Jurkat, Clone E6-1 (cell line): ENCODE measurements at regions not wholly inside any gene's neighbourhood (a gene's known extent, or its start where the extent isn't known, plus 50 kb on each side); places are given as distances from the start of the nearest gene placed in this dataset.
"Not testable (repeated sequence)": the region's sequence is repeated elsewhere in the genome, so short reads cannot be mapped to it uniquely, and the experiment has no call there.

Experiments
- DNase-seq: peaks from one replicate; pipeline ENCODE4 v3.0.0-alpha.2; 2011; ENCODE audit warnings: low read depth, low spot score
- H3K4me3 ChIP-seq: 2 replicates; pipeline ENCODE4 v1.5.1; 2011; ENCODE audit warnings: mild to moderate bottlenecking, low read length, control low read depth, moderate library complexity

DNA sequence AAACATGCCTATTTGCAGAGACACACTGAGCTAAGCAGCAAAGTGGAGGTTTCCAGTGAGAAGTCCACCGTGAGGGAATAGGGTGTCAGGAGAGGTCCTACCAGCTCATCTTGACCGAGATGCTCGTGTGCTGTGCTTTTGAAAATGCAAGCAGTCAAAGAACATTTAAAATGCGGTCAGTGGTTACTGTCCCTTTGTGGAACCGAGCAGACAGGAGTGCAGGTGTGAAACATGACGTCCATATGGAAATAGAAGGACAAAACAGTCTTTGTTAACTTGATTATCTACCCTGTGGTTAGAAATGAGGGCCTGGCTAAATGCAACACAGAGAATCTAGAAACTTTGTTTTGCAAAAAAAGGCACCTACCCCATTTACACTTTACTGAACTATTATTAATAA lies 473.3 kb downstream of the SPATA31A6 start:
- H3K4me3 ChIP-seq = not testable (repeated sequence)

DNA sequence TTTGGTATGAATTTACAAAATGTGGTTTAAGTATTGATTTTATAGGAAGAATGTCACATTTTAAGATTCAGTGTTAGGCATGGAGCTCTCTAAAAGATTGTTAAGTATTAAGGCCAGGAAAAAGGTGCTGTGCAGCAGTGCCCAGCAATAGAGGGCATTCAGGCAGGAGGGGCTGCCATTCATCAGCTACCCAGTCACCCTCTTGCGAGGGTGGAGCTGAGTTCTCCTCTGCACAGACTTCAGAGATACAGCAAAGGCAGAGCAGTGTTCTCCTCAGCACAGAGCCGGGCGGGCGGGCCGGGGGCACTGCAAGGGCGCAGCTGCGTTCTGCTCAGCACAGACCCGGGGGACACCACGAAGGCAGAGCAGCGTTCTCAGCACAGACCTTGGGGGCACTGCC lies 474.0 kb downstream of the SPATA31A6 start:
- not testable (repeated sequence) for H3K4me3 ChIP-seq, DNase-seq

More for the DNA sequence above, 473.3 kb downstream of the SPATA31A6 start:
- not testable (repeated sequence) for DNase-seq

DNA sequence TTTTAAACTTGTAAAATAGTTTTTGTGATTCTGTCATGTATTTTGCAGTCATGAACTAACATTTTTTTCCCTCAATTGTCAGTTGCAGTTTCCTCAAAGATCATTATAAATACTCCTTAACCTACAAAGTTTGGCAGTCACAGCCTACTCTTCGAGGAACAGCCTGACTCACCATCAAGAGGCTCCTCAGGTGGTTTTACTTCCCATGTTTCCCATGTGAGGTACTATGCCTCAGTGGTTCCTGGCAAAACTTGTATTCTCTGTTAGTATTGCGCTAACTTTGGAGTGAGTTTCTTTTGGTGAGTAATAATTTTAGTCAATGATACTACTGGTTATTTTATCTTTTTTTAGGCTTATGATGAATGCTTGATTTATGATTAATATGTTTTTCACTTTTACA lies 513.7 kb downstream of the SPATA31A6 start:
- H3K4me3 ChIP-seq, DNase-seq: not testable (repeated sequence)

DNA sequence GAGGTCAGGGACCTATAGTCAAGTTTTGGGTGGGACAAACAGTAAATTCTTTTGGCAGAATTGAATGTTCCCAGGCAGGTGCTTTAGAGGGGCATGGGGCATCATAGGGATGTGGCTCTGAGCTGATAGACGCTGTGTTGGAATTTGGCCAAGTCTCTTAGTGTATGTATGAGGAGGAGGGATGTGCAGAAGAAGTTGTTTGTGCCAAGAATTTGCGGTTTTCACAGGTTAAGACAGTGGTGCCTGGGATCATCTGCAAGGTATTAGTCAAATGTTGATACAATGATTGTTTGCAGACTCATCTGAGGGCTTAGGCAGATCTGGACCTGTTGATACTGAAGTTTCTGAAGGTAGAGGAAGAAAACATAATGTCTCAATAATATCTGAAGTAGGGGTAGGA lies 519.4 kb downstream of the SPATA31A6 start:
- DNase-seq, H3K4me3 ChIP-seq: not testable (repeated sequence)

DNA sequence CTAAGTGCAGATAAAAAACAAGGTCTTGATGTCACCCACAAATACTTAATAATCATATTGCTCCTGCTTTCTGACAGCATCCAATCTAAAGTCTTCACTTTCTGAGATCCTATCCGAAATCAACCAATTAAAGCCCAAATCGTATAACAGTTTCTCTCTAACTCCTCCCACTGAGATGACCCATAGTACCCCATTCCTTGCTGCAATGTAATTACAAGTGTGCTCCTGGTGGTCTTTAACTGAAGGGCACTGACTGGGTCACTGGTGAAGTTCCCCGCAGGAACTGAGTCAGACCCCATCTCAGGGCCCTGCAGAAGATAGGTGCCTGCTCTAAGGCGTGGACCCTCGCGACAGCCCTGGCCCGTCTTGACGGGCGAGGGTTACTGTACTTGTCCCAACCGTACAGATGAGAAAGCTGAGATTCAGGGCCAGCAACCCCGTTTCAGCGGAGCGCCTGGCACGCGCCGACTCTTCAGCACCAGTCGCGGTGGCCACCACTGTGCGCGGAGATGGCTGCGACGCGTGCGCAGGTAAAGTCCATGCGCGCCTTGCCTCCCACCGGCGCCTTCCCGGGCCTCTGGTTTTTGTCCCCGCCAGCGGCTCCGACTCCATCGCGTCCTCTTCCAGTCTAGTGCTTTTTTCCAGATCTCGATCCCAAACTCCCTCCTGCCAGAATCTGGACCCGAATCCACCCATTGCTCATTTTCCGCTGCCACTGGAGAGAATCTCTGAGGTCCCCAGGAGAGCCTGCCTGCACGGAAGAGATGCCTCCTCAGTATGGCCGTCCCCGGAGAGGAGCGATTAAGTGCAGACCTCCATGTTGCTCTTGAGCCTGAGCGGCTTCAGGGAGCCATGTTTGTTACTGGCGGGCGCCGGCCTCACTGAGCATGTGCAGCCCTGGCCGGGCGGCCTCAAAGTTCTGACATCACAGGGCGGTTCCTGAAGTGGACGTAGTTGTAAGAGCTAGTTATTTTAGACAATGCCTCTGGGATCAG lies 541.7 kb downstream of the SPATA31A6 start:
- H3K4me3 ChIP-seq, DNase-seq: not testable (repeated sequence)

DNA sequence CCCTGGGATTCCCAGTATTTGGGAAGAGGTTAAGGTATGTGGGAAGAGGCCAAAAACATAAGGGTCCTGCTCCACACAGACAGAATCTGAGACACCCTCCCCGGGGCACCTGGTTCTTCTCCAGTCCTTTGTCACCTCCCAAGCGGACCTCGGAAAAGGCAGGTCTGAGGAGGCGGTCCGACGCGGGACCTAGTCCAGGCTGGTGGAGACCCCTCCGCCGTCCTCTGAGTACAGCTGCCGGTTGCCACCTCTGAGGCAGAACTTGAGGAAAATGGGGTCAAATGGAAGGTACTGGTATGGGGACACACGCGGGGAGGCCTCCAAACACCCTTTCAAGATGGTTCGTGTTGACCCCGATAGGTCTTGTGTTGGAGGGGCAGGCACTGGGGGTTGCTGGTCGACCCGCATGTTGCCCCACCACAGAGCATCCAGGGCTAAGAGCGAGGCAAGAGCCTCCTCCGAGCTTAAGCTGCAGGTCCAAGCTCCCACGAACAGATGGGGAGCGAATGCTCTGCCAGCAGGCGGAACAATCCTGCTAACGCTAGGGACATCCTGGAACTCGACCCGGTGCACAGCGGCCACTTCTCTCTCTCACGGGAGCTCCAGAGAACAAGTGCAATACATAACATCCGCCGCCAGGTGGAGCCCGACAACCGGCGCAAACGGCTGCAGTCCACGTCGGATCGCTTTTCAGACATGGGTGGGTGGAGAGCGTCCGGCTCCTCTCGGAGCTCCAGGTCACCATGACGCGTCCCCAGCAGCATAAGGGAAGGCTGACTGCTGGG lies 559.8 kb downstream of the SPATA31A6 start:
- peak; percentile 37 for DNase-seq
- H3K4me3 ChIP-seq = not testable (repeated sequence)

DNA sequence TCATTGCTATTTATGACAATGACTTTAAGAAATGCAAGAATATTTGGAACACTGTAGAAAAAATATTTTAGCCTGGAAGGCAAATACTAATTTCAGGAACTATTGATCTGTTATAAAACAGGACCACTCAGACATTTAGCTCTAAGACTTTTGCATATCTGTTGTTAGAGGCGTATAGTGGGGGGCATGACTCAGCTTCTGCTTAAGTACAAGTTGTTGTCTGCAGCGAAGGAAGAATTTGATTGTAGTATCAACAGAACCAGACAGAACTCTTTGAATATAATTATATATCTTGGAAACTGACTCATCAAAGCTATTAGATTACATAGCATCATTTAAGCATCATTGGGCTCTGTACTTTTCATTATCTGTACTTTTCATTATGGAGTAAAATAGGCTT lies 573.8 kb downstream of the SPATA31A6 start:
- not testable (repeated sequence) for H3K4me3 ChIP-seq, DNase-seq

DNA sequence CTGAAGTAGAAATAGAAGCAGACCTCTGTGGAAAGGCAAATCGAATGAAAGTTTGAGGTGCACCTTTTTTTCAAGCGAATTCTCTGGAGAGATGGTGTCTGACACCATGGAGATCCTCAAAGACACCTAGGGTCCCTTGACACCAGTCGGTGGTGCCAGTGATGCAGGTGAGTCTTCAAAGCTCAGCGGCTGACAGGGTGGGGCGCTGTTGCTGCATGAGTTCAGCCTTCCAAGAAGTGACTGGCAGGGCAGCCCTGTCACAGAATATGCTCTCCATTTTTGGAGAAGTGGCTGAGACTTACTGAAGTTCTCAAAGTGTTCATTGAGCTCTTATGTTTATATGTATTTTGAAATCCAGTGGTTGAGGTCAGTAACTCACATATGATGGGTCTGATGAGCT lies 575.9 kb downstream of the SPATA31A6 start:
- not testable (repeated sequence) for H3K4me3 ChIP-seq, DNase-seq

DNA sequence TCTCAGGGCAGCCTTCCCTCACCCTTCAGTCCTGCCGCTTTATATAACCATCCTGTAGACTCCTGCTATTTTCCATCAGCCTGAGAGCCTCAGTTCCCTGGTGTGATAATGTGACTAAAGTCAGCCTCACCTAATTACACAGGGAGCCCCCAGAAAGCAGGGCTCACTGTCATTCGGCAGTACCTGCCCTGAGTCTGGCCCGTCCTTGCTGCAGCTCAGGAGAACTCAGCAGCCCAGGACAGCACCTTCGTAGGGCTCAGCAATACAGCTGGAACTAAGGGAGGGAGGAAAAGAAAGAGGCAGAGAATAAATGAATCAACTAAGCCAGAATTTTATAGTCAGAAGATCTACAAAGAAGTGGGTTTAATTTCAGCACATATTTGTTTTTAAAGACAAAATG lies 598.7 kb downstream of the SPATA31A6 start:
- DNase-seq, H3K4me3 ChIP-seq: not testable (repeated sequence)

DNA sequence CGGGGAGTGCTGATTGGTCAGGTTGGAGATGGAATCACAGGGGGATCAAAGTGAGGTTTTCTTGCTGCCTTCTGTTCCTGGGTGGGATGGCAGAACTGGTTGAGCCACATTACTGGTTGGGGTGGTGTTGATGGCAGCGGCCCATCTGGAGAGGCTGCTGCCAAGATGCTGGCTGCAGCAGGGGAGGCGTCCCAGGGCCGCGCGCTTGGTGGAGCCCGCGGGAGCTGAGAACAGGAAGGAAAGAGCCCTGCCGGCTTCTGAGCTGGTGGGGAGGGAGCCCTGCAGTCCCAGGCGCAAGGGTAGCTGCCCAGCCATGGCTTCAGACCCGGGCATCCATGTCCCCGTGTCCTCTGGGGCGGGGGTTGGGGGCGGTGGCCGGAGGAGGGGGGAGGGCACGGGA lies 609.3 kb downstream of the SPATA31A6 start:
- DNase-seq, H3K4me3 ChIP-seq: not testable (repeated sequence)

DNA sequence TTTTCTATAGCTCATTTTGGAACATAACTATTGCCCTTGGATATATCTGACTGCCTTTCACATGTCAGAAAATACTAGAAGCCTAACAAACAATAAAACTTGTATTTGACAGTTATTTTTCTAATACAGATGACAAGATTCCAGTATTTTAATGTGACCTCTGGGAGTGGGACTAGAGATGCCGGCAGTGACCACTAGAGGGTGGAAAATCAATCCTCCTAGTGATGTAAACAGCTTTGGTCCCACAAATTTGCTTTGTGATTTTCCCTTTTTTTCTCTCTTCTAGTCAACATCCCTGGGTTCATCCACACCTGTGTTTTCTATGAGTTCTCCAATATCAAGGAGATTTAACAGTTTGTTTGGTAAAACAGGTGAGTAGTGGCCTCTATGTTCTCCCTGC lies 615.1 kb downstream of the SPATA31A6 start:
- not testable (repeated sequence) for H3K4me3 ChIP-seq, DNase-seq

DNA sequence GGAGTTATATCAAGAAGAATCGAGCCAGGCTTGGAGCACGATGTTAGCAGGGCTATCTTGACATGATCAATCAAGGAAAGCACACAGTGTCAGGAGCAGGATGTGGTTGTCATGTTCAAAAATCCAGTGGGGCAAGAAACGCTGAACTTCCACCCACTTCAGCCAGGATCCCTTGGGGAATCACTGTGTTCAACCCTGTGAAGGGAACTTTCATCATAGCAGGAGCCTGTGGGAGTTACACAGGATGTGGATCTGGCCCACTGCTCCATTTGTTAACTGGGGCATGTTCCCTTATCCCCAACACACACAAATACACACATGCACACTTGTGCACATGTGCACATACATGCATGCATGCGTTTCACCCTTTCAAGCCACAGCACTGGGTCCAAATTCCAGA lies 619.3 kb downstream of the SPATA31A6 start:
- H3K4me3 ChIP-seq, DNase-seq: not testable (repeated sequence)

DNA sequence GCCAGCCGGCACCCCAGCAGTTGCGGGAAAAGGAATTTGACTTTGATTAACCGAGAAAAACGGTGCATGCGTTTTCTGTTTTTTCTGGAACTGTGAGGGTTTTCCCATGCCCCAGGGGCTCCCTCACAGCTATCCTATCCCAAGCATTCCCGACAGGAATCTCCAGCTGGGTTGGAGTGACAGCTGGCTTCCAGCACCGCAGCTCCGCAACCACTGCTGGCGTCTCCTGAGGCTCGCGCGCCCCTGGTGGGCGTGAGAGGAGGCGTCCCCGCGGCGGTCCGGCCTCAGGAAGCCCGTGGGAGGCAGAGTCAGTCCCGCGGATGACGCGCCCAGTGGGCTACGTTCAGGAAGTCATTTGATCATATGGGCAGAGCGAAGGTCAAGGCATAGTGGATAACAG lies 623.2 kb downstream of the SPATA31A6 start:
- DNase-seq, H3K4me3 ChIP-seq: not testable (repeated sequence)

DNA sequence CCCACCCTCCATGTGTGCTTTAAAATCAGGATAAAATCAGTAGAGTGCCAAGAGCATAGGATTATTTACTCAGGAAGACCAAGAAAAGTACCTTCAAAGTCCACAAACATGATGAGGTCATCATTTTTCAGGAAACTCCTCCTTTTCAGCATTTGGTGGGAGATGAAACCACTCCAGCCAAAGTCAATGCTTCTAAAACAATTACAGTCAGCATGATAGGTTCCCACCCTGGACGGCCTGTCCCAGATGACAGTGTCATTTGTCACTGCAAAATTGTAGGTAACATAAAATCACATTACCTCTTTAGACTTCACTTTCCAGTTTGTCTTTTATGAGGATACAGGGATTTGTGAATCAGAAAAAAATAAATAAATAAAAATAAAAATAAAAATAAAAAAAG lies 638.0 kb downstream of the SPATA31A6 start:
- DNase-seq, H3K4me3 ChIP-seq: not testable (repeated sequence)

DNA sequence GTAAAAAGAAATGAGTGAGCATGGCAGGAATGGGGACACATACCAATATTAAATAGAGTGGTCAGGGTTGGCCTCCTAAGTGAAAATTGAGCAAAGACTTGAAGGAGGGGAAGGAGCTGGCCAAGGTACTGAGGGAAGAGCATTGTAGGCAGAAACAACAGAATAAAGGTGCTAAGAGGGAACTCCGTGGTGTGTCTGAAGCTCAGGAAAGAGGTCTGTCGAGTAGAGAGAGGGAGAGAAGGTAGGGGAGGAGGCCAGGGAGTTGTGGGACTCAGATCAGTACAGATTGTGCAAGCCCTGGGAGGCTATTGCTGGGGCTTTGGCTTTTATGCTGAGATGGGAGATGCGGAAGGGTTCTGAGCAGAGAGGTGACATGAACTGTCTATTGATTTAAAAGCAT lies 664.7 kb downstream of the SPATA31A6 start:
- not testable (repeated sequence) for DNase-seq, H3K4me3 ChIP-seq

DNA sequence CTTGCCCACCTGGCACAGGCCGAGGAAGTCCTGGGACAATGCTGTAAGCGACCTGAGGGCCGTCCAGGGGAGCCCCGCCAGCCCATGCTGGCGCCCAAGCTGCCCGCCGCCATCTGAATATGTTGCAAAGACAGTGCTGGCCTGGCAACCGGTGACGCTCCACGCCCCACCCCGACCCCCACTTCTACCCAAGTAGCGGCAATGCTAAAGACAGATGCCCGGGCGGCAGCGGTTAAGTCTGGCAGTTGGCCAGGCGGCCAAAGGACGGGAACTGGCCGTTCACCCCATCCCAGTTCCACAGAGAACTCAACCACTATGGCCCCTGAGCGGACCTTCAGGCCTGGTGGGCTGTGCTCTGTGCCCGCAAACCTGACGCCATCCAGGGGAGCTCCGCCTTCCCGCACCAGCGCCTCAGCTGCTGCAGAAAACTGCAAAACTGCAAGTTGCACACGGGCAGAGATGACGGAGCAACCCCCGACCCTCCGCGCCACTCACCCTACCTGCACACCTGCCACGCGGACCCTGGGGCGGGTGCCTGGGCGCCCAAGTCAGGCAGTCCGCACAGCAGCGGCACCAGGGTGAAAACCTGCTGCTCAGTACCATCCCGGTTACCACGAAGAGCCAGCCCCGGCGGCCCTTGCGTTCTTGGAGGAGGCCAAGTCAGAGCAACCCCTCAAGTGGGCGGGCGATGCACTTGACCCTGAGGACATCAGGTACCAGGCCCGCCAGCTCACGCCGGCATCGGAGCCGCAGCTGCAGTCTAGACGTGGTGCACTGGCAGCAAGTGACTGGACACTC lies 667.6 kb downstream of the SPATA31A6 start:
- DNase-seq, H3K4me3 ChIP-seq: not testable (repeated sequence)

DNA sequence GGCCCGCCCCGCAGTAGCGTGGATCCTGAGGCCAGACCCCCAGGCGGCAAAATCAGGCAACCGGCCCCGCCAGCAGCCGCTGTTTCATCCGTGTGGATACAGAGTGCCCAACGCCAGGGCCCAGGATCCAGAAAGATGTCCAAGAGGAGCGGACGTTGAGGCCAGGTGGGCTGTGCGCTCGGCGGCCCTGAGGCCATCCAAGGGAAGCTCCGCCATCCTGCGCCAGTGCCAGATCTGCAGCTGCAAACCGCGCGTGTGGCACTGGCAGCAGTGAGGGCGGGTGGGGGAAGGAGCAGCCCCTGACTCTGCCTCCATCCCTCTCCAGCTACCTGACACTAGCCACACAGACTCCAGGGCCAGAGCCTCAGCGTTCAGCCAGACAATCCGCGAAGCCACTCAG lies 668.2 kb downstream of the SPATA31A6 start:
- H3K4me3 ChIP-seq, DNase-seq: not testable (repeated sequence)

DNA sequence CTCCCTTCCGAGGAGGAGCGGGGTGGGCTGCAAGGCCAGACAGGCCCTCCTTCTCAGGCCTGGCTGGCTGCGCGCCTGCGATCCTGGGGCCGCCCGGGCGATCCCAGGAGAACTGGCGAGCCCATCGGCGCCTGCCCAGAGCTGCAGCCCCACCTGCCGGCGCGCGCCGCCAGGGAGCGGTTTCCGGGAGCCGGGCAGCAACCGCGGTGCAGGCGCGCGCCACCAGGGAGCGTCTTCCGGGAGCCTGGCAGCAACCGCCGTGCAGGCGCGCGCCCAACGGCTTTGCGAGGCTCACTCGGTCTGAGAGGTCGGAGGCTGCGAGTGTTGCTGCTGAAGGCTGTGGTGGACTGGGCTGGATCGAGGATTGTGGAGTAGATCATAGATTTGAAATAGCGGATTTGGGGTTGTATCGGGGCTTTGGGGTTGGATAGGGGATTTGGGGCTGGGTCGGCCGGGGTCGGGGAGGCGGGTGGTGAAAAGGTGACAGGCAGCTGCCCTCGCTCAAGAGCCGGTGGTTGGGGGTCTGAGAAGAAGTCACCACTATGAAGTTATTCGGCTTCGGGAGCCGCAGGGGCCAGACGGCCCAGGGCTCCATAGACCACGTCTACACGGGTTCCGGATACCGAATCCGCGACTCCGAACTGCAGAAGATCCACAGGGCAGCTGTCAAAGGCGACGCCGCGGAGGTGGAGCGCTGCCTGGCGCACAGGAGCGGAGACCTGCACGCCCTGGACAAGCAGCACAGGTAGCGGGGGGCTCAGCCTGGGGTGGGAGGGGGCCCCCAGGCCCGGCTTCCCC lies 668.9 kb downstream of the SPATA31A6 start:
- DNase-seq = peak; percentile 16
- H3K4me3 ChIP-seq = not testable (repeated sequence)
